GM12878 (cell line): ENCODE measurements at regions not wholly inside any gene's neighbourhood (a gene's known extent, or its start where the extent isn't known, plus 50 kb on each side); places are given as distances from the start of the nearest gene placed in this dataset.

ENCODE experiments used
- CHD1 ChIP-seq: IDR thresholded peaks from 2 replicates; pipeline ENCODE4 v1.6.1; 2012; ENCODE audit warnings: low read depth, low read length, improper control_type of control experiment
- EP300 ChIP-seq, 2 experiments: fragments of 150-350 bp in 1 of 2; IDR thresholded peaks; 2 replicates each; pipeline ENCODE4 v1.6.1; 2011 to 2012; ENCODE audit warnings: low read depth in 2 of 2, low read length in 2 of 2, borderline replicate concordance in 1 of 2, improper control_type of control experiment in 1 of 2, inconsistent platforms in 1 of 2; ENCODE audit not compliant: control insufficient read depth in 1 of 2
- GABPA ChIP-seq: IDR thresholded peaks from 2 replicates; pipeline ENCODE4 v1.6.1; 2014; ENCODE audit warnings: antibody characterized with exemption, low read depth, mild to moderate bottlenecking, inconsistent platforms
- TAF1 ChIP-seq: IDR thresholded peaks from 2 replicates; pipeline ENCODE4 v1.6.1; 2011; ENCODE audit warnings: mild to moderate bottlenecking, low read depth, low read length, borderline replicate concordance
- YBX1 ChIP-seq: fragments of 450-650 bp; IDR thresholded peaks from 2 replicates; pipeline ENCODE4 v1.6.1; 2016; ENCODE audit warnings: antibody characterized with exemption
- TF ChIP-seq, protein P1 (sequence below), 3 experiments: IDR thresholded peaks in 2 of 3; conservative IDR thresholded peaks in 1 of 3; 2 replicates each; pipeline ENCODE4 v1.5.1; 2011; ENCODE audit warnings: low read depth in 3 of 3, low read length in 3 of 3, mild to moderate bottlenecking in 3 of 3, control low read depth in 2 of 3, moderate library complexity in 2 of 3, inconsistent platforms in 1 of 3, mixed read lengths in 1 of 3; ENCODE audit not compliant: control insufficient read depth in 2 of 3, insufficient read depth in 1 of 3; ENCODE audit errors: extremely low read depth in 1 of 3

DNA sequence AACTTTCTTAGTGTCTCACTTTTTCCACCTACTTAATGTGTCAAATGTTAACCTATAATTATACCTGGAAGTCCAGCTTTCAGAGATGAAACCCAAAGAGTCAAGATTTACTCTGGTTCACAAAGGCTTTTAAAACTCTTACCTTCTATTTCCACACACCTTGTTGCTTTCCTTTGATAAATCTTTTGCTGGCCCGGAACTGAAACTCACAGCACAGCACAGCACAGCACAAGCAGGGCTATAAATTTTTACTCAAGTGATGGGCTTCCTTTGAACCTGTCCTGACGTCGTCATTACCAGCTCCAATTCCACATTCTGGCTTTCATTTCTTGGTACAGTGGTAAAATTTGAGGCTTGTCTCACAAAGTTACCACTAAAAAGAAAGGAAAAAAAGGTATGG is 861.0 kb downstream of the SORCS3 start:
- TF ChIP-seq TAF1 (no peak), GABPA (no peak), CHD1 (no peak), YBX1 (no peak), EP300 (IDR thresholded peaks at IDR 0.05; ENCODE audit: borderline replicate concordance in 1 of 2, control insufficient read depth in 1 of 2, low read depth in 2 of 2, low read length in 2 of 2) (no peak)
- TF ChIP-seq, protein P1, sequence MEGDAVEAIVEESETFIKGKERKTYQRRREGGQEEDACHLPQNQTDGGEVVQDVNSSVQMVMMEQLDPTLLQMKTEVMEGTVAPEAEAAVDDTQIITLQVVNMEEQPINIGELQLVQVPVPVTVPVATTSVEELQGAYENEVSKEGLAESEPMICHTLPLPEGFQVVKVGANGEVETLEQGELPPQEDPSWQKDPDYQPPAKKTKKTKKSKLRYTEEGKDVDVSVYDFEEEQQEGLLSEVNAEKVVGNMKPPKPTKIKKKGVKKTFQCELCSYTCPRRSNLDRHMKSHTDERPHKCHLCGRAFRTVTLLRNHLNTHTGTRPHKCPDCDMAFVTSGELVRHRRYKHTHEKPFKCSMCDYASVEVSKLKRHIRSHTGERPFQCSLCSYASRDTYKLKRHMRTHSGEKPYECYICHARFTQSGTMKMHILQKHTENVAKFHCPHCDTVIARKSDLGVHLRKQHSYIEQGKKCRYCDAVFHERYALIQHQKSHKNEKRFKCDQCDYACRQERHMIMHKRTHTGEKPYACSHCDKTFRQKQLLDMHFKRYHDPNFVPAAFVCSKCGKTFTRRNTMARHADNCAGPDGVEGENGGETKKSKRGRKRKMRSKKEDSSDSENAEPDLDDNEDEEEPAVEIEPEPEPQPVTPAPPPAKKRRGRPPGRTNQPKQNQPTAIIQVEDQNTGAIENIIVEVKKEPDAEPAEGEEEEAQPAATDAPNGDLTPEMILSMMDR (IDR thresholded peaks at IDR 0.05 in 2 of 3, conservative IDR thresholded peaks at IDR 0.05 in 1 of 3; ENCODE audit: control insufficient read depth in 2 of 3, extremely low read depth in 1 of 3, insufficient read depth in 1 of 3, low read depth in 3 of 3, low read length in 3 of 3) = no peak
